Peyer's patch (tissue), 4 donors: ENCODE measurements at regions not wholly inside any gene's neighbourhood (a gene's known extent, or its start where the extent isn't known, plus 50 kb on each side); places are given as distances from the start of the nearest gene placed in this dataset.

Experiments
- DNase-seq, 3 donors: peaks; one replicate each; pipeline ENCODE4 v3.0.0-alpha.2; 2017 to 2019
- H3K27ac ChIP-seq, 4 donors: fragments of 200-600 bp; sonication (generic); one replicate each; pipeline ENCODE4 v1.5.1; 2016 to 2019
- H3K27me3 ChIP-seq, 2 donors: fragments of 200-600 bp; sonication (generic); one replicate each; pipeline ENCODE4 v1.5.1; 2019
- H3K36me3 ChIP-seq, 3 donors: fragments of 200-600 bp; sonication (generic); one replicate each; pipeline ENCODE4 v1.5.1; 2016 to 2019
- H3K4me1 ChIP-seq, 4 donors: fragments of 200-600 bp; sonication (generic); one replicate each; pipeline ENCODE4 v1.5.1; 2016 to 2019
- H3K4me3 ChIP-seq, 4 donors: fragments of 200-600 bp; sonication (generic); 1 replicate in 3 of 4; 2 replicates in 1 of 4; pipeline ENCODE4 v1.5.1; 2016 to 2019; ENCODE audit warnings: mild to moderate bottlenecking in 1 of 4
- H3K9me3 ChIP-seq, 4 donors: fragments of 200-600 bp; sonication (generic); one replicate each; pipeline ENCODE4 v1.5.1; 2016 to 2019; ENCODE audit warnings: mild to moderate bottlenecking in 1 of 4
- POLR2A ChIP-seq, 2 donors: fragments of 450-650 bp; IDR thresholded peaks; one replicate each; pipeline ENCODE4 v1.5.1; 2017; ENCODE audit warnings: antibody characterized with exemption in 2 of 2, mild to moderate bottlenecking in 2 of 2, moderate library complexity in 2 of 2
- TF ChIP-seq, protein P1 (sequence below), 6 experiments: fragments of 450-650 bp in 4 of 6; fragments of 200-600 bp in 2 of 6; sonication (generic) in 1 of 6; IDR thresholded peaks; one replicate each; pipeline ENCODE4 v1.5.1; 2017 to 2019; ENCODE audit warnings: antibody characterized with exemption in 6 of 6, mild to moderate bottlenecking in 3 of 6, moderate library complexity in 1 of 6

DNA sequence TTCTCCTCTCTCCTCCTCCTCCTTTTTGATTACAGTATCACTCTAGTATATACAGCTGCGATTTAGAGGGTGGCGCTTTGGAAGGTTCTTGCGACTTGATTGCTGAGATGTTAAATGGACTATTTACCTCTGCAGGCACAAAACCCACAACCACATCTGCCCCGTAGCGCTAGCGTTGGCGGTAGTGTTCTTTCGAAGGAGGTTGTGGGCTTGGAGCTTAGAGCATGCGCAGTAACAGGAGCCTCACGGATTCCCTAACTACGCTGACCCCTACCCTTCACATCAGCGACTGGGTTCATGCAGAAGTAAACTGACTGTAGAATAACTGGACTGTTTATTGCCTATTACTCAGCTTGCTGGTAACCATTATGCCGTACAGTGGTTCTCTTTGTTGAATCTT is 58.0 kb downstream of the CGGBP1 start:
- DNase-seq: peak in 1 of 3 donors; percentile 54
- no peaks in the 10 kb centered on the region for H3K27me3 ChIP-seq
- H3K4me3 ChIP-seq: peak overlapping the region in 1 of 4 donors; percentile 20

GRCh38 chr3:87997966-87998365 is 60.8 kb downstream of the CGGBP1 start:
- Histone ChIP-seq H3K27me3 (no peaks in the 10 kb centered on the region), H3K36me3 (no peaks in the 10 kb centered on the region), H3K27ac (no peak overlapping the region), H3K4me1 (no peaks in the 10 kb centered on the region), H3K4me3 (no peak overlapping the region), H3K9me3 (no peaks in the 10 kb centered on the region)
- TF ChIP-seq, protein P1, sequence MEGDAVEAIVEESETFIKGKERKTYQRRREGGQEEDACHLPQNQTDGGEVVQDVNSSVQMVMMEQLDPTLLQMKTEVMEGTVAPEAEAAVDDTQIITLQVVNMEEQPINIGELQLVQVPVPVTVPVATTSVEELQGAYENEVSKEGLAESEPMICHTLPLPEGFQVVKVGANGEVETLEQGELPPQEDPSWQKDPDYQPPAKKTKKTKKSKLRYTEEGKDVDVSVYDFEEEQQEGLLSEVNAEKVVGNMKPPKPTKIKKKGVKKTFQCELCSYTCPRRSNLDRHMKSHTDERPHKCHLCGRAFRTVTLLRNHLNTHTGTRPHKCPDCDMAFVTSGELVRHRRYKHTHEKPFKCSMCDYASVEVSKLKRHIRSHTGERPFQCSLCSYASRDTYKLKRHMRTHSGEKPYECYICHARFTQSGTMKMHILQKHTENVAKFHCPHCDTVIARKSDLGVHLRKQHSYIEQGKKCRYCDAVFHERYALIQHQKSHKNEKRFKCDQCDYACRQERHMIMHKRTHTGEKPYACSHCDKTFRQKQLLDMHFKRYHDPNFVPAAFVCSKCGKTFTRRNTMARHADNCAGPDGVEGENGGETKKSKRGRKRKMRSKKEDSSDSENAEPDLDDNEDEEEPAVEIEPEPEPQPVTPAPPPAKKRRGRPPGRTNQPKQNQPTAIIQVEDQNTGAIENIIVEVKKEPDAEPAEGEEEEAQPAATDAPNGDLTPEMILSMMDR (IDR thresholded peaks at IDR 0.05): no peak
- TF ChIP-seq POLR2A (IDR thresholded peaks at IDR 0.05): no peak
- DNase-seq: no peak

More for the DNA sequence above, 58.0 kb downstream of the CGGBP1 start:
- no peak overlapping the region for H3K27ac ChIP-seq
- H3K4me1 ChIP-seq: no peaks in the 10 kb centered on the region
- no peaks in the 10 kb centered on the region for H3K36me3 ChIP-seq
- no peaks in the 10 kb centered on the region for H3K9me3 ChIP-seq
- TF ChIP-seq POLR2A (IDR thresholded peaks at IDR 0.05): no peak
- TF ChIP-seq, protein P1 (IDR thresholded peaks at IDR 0.05): no peak

GRCh38 chr3:87997298-87997697 is 61.5 kb downstream of the CGGBP1 start:
- TF ChIP-seq POLR2A (IDR thresholded peaks at IDR 0.05): no peak
- TF ChIP-seq, protein P1 (IDR thresholded peaks at IDR 0.05): no peak
- no peak overlapping the region for H3K27ac ChIP-seq
- H3K4me3 ChIP-seq: no peak overlapping the region

DNA sequence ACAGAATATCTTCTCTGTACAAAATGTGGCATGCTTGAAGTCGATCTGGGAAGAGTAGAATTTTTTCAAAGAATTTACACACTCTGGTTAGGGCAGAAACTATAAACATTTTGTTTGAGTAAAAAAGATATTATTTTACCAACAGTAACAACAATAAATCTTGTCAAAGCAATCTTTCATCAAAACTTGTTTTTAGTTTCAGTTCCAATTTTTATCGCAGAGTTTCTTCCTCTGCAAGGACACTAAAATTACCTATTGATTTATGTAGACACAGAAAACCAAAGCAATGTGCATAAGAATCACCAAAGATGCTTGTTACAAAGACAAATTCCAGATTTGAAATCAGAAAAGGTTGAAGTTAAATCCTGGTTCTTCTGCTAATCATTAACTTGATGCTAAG is 61.9 kb downstream of the CGGBP1 start:
- Histone ChIP-seq H3K4me1 (no peaks in the 10 kb centered on the region), H3K36me3 (no peaks in the 10 kb centered on the region), H3K27ac (no peak overlapping the region), H3K4me3 (no peak overlapping the region), H3K9me3 (no peaks in the 10 kb centered on the region), H3K27me3 (no peaks in the 10 kb centered on the region)
- TF ChIP-seq POLR2A (IDR thresholded peaks at IDR 0.05): no peak
- TF ChIP-seq, protein P1 (IDR thresholded peaks at IDR 0.05): no peak
- DNase-seq: no peak

More at GRCh38 chr3:87997298-87997697, 61.5 kb downstream of the CGGBP1 start:
- Histone ChIP-seq H3K9me3 (no peaks in the 10 kb centered on the region), H3K27me3 (no peaks in the 10 kb centered on the region), H3K4me1 (no peaks in the 10 kb centered on the region), H3K36me3 (no peaks in the 10 kb centered on the region)
- DNase-seq: peak in 2 of 3 donors; percentile 37 to 57

DNA sequence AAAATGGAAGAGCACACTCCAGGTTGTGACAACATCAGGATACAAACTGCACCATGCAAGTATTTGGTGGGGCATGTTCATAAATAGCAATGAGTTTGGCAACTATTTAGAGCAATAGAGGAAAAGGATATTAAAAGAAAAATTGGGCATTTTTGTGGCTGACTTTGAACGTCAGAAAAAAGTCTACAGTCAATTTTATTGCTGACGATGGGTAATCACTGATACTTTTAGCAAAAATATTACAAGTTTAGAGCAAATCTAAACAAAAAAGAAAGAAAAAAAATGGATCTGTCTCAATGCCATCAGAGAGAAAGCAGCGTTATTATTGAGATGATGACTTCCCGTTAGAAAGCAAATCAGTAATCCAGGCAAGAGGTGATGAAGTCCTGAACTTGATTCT is 65.2 kb downstream of the CGGBP1 start:
- no peaks in the 10 kb centered on the region for H3K27me3 ChIP-seq
- no peaks in the 10 kb centered on the region for H3K36me3 ChIP-seq
- no peaks in the 10 kb centered on the region for H3K4me1 ChIP-seq
- no peak overlapping the region for H3K4me3 ChIP-seq
- DNase-seq: no peak
- TF ChIP-seq, protein P1 (IDR thresholded peaks at IDR 0.05): no peak
- no peak for TF ChIP-seq POLR2A (IDR thresholded peaks at IDR 0.05)
- no peaks in the 10 kb centered on the region for H3K9me3 ChIP-seq
- no peak overlapping the region for H3K27ac ChIP-seq

- no peaks in the 10 kb centered on the region for H3K27me3 ChIP-seq
- no peak overlapping the region for H3K27ac ChIP-seq
- H3K4me1 ChIP-seq: no peaks in the 10 kb centered on the region
- TF ChIP-seq POLR2A (IDR thresholded peaks at IDR 0.05): no peak
- TF ChIP-seq, protein P1 (IDR thresholded peaks at IDR 0.05): no peak
- DNase-seq: no peak
- no peak overlapping the region for H3K4me3 ChIP-seq
- H3K9me3 ChIP-seq: no peaks in the 10 kb centered on the region
- H3K36me3 ChIP-seq: no peaks in the 10 kb centered on the region
Measured at GRCh38 chr3:87987952-87988351, 70.9 kb downstream of the CGGBP1 start.
